Dendritic cell treated with granulocyte-macrophage colony-stimulating factor and Interleukin-4, amounts not matched to agents 40 ng/mL and 50 ng/mL, for 4 days (primary cell): ENCODE measurements at regions not wholly inside any gene's neighbourhood (a gene's known extent, or its start where the extent isn't known, plus 50 kb on each side); places are given as distances from the start of the nearest gene placed in this dataset.

Experiments used
- H3K27ac Mint-ChIP-seq: one replicate; pipeline ENCODE4 v1.8.0; 2022; ENCODE audit warnings: mild to moderate bottlenecking, mixed read lengths
- H3K27me3 Mint-ChIP-seq: one replicate; pipeline ENCODE4 v1.8.0; 2022; ENCODE audit warnings: mild to moderate bottlenecking, mixed read lengths
- H3K36me3 Mint-ChIP-seq: one replicate; pipeline ENCODE4 v1.8.0; 2022; ENCODE audit warnings: low read depth, mixed read lengths
- H3K4me1 Mint-ChIP-seq: one replicate; pipeline ENCODE4 v1.8.0; 2022; ENCODE audit warnings: low read depth, mixed read lengths
- H3K4me3 Mint-ChIP-seq: one replicate; pipeline ENCODE4 v1.8.0; 2022; ENCODE audit warnings: mild to moderate bottlenecking, moderate library complexity, mixed read lengths
- H3K9me3 Mint-ChIP-seq: one replicate; pipeline ENCODE4 v1.8.0; 2022; ENCODE audit warnings: mixed read lengths
- intact Hi-C: fragments of 100-400 bp; cut with micrococcal nuclease; formaldehyde crosslinking; loops from one replicate; pipeline ENCODE4 v1.15.0; 2022

GRCh38 chr13:75024602-75025001, 457.4 kb downstream of the TBC1D4 start:
- Mint-ChIP-seq H3K36me3 (no peaks in the 10 kb centered on the region), H3K4me3 (no peak overlapping the region), H3K9me3 (peaks cover 27% of the 10 kb centered on the region), H3K27ac (no peak overlapping the region), H3K27me3 (no peaks in the 10 kb centered on the region), H3K4me1 (no peaks in the 10 kb centered on the region)
- intact Hi-C loops = no loop called here

DNA sequence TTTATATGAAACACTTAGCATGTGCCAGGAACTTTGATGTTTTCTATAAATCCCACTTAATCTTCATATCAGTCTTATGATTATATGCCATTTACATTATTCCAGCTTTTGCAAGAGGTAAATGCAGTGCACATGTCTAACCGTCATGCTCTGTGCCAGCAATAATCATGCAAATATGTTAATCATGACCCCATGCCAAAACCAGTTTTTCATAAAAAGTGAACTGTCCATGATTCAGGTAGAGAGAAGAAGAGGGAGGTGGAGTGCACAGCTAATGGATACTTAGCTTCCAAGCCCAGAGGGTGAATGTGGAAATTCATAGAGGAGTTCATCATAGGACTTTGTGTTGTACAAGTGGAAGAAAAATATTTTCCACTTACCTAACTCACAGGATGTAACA, 458.4 kb downstream of the TBC1D4 start:
- H3K27me3 Mint-ChIP-seq = no peaks in the 10 kb centered on the region
- intact Hi-C loops = no loop called here

GRCh38 chr13:75021151-75021550, 460.8 kb downstream of the TBC1D4 start:
- Mint-ChIP-seq H3K4me1 (no peaks in the 10 kb centered on the region), H3K27me3 (no peaks in the 10 kb centered on the region)
- intact Hi-C loops = no loop called here

More for the DNA sequence above, 458.4 kb downstream of the TBC1D4 start:
- Mint-ChIP-seq H3K4me1 (no peaks in the 10 kb centered on the region), H3K36me3 (no peaks in the 10 kb centered on the region), H3K4me3 (no peak overlapping the region), H3K27ac (no peak overlapping the region), H3K9me3 (peaks cover 17% of the 10 kb centered on the region)

GRCh38 chr13:75016225-75016624, 465.7 kb downstream of the TBC1D4 start:
- Mint-ChIP-seq H3K27ac (no peak overlapping the region), H3K36me3 (no peaks in the 10 kb centered on the region), H3K4me1 (no peaks in the 10 kb centered on the region), H3K27me3 (no peaks in the 10 kb centered on the region), H3K4me3 (no peak overlapping the region), H3K9me3 (peaks cover 33% of the 10 kb centered on the region)
- intact Hi-C loops = no loop called here

More at GRCh38 chr13:75021151-75021550, 460.8 kb downstream of the TBC1D4 start:
- H3K4me3 Mint-ChIP-seq = no peak overlapping the region
- H3K27ac Mint-ChIP-seq = no peak overlapping the region
- no peaks in the 10 kb centered on the region for H3K36me3 Mint-ChIP-seq
- peaks cover 21% of the 10 kb centered on the region for H3K9me3 Mint-ChIP-seq

GRCh38 chr13:75013818-75014217, 468.2 kb downstream of the TBC1D4 start:
- no peak overlapping the region for H3K4me3 Mint-ChIP-seq
- H3K27me3 Mint-ChIP-seq = no peaks in the 10 kb centered on the region
- no peaks in the 10 kb centered on the region for H3K36me3 Mint-ChIP-seq
- H3K4me1 Mint-ChIP-seq = no peaks in the 10 kb centered on the region
- intact Hi-C loops = no loop called here
- H3K9me3 Mint-ChIP-seq = peaks cover 24% of the 10 kb centered on the region
- H3K27ac Mint-ChIP-seq = no peak overlapping the region

GRCh38 chr13:75010941-75011340, 471.0 kb downstream of the TBC1D4 start:
- intact Hi-C loops = no loop called here
- Mint-ChIP-seq H3K36me3 (no peaks in the 10 kb centered on the region), H3K4me1 (no peaks in the 10 kb centered on the region), H3K9me3 (peaks cover 11% of the 10 kb centered on the region), H3K27me3 (no peaks in the 10 kb centered on the region), H3K4me3 (no peak overlapping the region), H3K27ac (no peak overlapping the region)

- Mint-ChIP-seq H3K36me3 (no peaks in the 10 kb centered on the region), H3K4me1 (no peaks in the 10 kb centered on the region), H3K27ac (no peak overlapping the region), H3K27me3 (no peaks in the 10 kb centered on the region), H3K9me3 (no peaks in the 10 kb centered on the region), H3K4me3 (no peak overlapping the region)
- intact Hi-C loops = no loop called here
Observed at GRCh38 chr13:75008926-75009325, 473.0 kb downstream of the TBC1D4 start.

DNA sequence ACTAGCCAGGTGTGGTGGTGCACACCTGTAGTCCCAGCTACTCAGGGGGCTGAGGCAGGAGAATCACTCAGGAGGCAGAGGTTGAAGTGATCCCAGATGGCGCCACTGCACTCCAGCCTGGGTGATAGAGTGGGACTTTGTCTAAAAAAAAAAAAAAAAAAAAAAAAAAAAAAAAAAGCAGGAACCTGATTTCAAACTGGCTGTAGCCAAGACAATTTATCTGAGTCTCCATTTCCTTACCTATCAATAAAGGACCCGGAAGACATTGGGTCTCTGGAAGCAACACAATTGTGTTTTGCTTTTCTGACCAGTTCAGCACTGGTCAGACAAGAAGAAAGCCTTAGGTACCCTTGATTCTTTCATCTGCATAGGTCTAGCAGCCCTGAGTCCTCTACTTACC, 491.0 kb downstream of the TBC1D4 start:
- Mint-ChIP-seq H3K27me3 (no peaks in the 10 kb centered on the region), H3K4me3 (no peak overlapping the region), H3K36me3 (no peaks in the 10 kb centered on the region), H3K9me3 (peaks cover 15% of the 10 kb centered on the region), H3K4me1 (no peaks in the 10 kb centered on the region), H3K27ac (no peak overlapping the region)
- intact Hi-C loops = no loop called here

GRCh38 chr13:74987124-74987690, 494.8 kb downstream of the TBC1D4 start:
- H3K27ac Mint-ChIP-seq = no peak overlapping the region
- intact Hi-C loops = no loop called here
- H3K4me1 Mint-ChIP-seq = no peaks in the 10 kb centered on the region
- H3K27me3 Mint-ChIP-seq = no peaks in the 10 kb centered on the region
- H3K9me3 Mint-ChIP-seq = peaks cover 8% of the 10 kb centered on the region
- H3K4me3 Mint-ChIP-seq = no peak overlapping the region
- no peaks in the 10 kb centered on the region for H3K36me3 Mint-ChIP-seq

DNA sequence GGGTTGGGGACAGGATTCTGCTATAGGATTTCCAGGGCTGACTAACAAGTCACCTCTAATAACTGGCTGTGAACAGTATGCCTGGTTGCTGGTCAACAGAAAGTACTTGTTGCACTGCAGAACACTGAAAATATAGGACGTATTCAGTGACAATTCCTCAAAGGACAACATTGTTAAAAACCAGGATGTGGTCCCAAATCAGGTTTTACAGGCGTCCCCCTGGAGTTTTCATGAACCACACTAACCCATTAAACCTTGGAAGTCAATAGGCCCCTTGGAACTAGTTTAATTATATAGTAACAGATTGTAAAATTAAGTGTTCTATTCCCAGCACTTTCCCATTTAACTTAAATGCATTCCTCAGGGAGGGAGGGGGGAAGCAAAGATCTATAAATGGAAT, 495.4 kb downstream of the TBC1D4 start:
- intact Hi-C loops = no loop called here
- H3K27me3 Mint-ChIP-seq = no peaks in the 10 kb centered on the region
- no peak overlapping the region for H3K27ac Mint-ChIP-seq
- H3K4me1 Mint-ChIP-seq = no peaks in the 10 kb centered on the region
- no peaks in the 10 kb centered on the region for H3K36me3 Mint-ChIP-seq
- no peak overlapping the region for H3K4me3 Mint-ChIP-seq
- peaks cover 11% of the 10 kb centered on the region for H3K9me3 Mint-ChIP-seq

GRCh38 chr13:74979703-74980102, 502.3 kb downstream of the TBC1D4 start:
- Mint-ChIP-seq H3K4me1 (no peaks in the 10 kb centered on the region), H3K4me3 (no peak overlapping the region), H3K36me3 (no peaks in the 10 kb centered on the region), H3K27ac (no peak overlapping the region), H3K27me3 (no peaks in the 10 kb centered on the region), H3K9me3 (peaks cover 42% of the 10 kb centered on the region)
- intact Hi-C loops = no loop called here

DNA sequence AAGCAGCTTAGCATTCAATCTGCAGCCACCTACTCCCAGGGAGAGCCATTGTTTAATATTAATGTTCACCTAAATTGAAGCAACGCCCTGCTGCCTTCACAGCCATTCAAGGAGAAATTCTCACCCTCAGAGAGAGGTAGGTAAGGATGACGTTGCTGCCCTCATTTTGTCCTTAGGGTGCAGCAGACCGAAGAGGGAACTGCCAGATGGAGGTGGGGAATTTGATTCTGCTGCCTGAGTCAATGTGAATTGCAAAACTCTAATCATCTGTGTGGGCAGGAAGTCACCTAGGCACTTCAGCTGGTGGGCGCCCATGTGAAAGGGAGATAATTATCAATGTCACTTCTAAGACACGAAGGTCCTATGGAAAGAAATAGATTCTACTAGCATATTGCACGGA, 503.4 kb downstream of the TBC1D4 start:
- H3K27ac Mint-ChIP-seq = no peak overlapping the region
- H3K4me3 Mint-ChIP-seq = no peak overlapping the region
- no peaks in the 10 kb centered on the region for H3K4me1 Mint-ChIP-seq
- peaks cover 34% of the 10 kb centered on the region for H3K9me3 Mint-ChIP-seq
- H3K27me3 Mint-ChIP-seq = no peaks in the 10 kb centered on the region
- H3K36me3 Mint-ChIP-seq = no peaks in the 10 kb centered on the region
- intact Hi-C loops = no loop called here

DNA sequence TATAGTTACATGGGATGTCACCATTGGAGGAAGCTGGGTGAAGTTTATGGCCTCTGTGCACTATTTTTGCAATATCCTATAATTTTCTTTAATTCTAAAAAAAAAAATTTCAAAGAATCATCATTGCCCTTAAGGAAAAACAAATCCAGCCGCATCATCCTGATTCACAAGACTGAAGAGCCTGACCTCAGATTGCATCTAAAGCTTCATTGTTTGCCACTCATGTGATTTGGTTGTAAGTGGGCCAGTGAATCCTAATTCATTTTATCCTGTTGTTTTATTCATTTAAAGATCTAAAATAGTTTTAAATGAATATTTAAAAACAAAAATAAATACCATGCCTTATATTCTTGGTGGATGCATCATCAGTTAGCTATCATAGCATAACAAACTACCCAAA, 504.5 kb downstream of the TBC1D4 start:
- no peak overlapping the region for H3K4me3 Mint-ChIP-seq
- H3K9me3 Mint-ChIP-seq = peaks cover 34% of the 10 kb centered on the region
- intact Hi-C loops = no loop called here
- no peaks in the 10 kb centered on the region for H3K4me1 Mint-ChIP-seq
- H3K27me3 Mint-ChIP-seq = no peaks in the 10 kb centered on the region
- H3K27ac Mint-ChIP-seq = no peak overlapping the region
- no peaks in the 10 kb centered on the region for H3K36me3 Mint-ChIP-seq

DNA sequence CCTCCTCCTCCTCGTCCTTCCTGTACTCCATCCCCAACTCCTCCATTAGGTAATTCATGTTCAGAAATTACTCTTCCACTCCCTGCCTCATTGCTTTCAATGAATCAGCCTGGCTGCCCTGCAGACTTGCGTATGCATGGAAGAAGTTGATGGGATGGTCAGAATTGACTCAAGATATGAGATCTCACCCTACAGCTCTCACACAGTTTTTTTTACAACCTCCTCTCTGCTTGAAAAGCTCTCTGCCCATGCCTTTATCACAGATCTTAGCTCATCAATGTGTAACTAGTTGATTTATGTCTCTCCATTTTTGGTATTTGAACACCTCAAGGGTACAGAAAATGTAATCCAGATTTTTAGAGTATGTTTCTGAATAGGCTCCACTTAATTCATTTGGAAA, 506.9 kb downstream of the TBC1D4 start:
- intact Hi-C loops = no loop called here
- Mint-ChIP-seq H3K27ac (no peak overlapping the region), H3K9me3 (peaks cover 23% of the 10 kb centered on the region), H3K27me3 (no peaks in the 10 kb centered on the region), H3K4me3 (no peak overlapping the region), H3K36me3 (no peaks in the 10 kb centered on the region), H3K4me1 (no peaks in the 10 kb centered on the region)
